ENCODE measurements at regions not wholly inside any gene's neighbourhood (a gene's known extent, or its start where the extent isn't known, plus 50 kb on each side); places are given as distances from the start of the nearest gene placed in this dataset.

GRCh38 chr7:41139789-41140188 lies 563.1 kb downstream of the INHBA start:
- TF ChIP-seq POLR2A (IDR thresholded peaks at IDR 0.05; ENCODE audit: extremely low read depth, insufficient read length): no peak
- TF ChIP-seq CTCF (IDR thresholded peaks at IDR 0.05; ENCODE audit: low read depth, low read length): no peak
- TF ChIP-seq MAX (IDR thresholded peaks at IDR 0.05; ENCODE audit: low read depth, low read length): no peak
- TF ChIP-seq MYC (IDR thresholded peaks at IDR 0.05; ENCODE audit: low read depth, low read length): no peak
